Cardiac muscle cell (in vitro differentiated cells and primary cell): ENCODE measurements at regions not wholly inside any gene's neighbourhood (a gene's known extent, or its start where the extent isn't known, plus 50 kb on each side); places are given as distances from the start of the nearest gene placed in this dataset.

Experiments
- DNase-seq, 2 donors: peaks; one replicate each; pipeline versions ENCODE4 v3.0.0 to v3.0.0-alpha.2; 2010 to 2017; ENCODE audit warnings: low read depth in 1 of 2, low spot score in 1 of 2
- H3K27ac ChIP-seq: fragments of 200-600 bp; sonication (generic); 2 replicates; pipeline ENCODE4 v1.5.1; 2016
- H3K27me3 ChIP-seq: fragments of 200-600 bp; sonication (generic); 2 replicates; pipeline ENCODE4 v1.6.0; 2016; ENCODE audit warnings: control low read depth
- H3K36me3 ChIP-seq: fragments of 200-600 bp; sonication (generic); 2 replicates; pipeline ENCODE4 v1.5.1; 2016; ENCODE audit warnings: control low read depth
- H3K4me1 ChIP-seq: fragments of 200-600 bp; sonication (generic); 2 replicates; pipeline ENCODE4 v1.8.1; 2017; ENCODE audit warnings: low read depth, mild to moderate bottlenecking, mixed run types
- H3K4me3 ChIP-seq: fragments of 200-600 bp; sonication (generic); 2 replicates; pipeline ENCODE4 v1.5.1; 2016; ENCODE audit warnings: mild to moderate bottlenecking
- H3K9me3 ChIP-seq: fragments of 200-600 bp; sonication (generic); 2 replicates; pipeline ENCODE4 v1.5.1; 2017; ENCODE audit warnings: low read depth, mild to moderate bottlenecking, control low read depth
- TF ChIP-seq, protein P1 (sequence below): IDR thresholded peaks from 2 replicates; pipeline ENCODE4 v1.5.1; 2012; ENCODE audit warnings: low read depth, mild to moderate bottlenecking, low read length

DNA sequence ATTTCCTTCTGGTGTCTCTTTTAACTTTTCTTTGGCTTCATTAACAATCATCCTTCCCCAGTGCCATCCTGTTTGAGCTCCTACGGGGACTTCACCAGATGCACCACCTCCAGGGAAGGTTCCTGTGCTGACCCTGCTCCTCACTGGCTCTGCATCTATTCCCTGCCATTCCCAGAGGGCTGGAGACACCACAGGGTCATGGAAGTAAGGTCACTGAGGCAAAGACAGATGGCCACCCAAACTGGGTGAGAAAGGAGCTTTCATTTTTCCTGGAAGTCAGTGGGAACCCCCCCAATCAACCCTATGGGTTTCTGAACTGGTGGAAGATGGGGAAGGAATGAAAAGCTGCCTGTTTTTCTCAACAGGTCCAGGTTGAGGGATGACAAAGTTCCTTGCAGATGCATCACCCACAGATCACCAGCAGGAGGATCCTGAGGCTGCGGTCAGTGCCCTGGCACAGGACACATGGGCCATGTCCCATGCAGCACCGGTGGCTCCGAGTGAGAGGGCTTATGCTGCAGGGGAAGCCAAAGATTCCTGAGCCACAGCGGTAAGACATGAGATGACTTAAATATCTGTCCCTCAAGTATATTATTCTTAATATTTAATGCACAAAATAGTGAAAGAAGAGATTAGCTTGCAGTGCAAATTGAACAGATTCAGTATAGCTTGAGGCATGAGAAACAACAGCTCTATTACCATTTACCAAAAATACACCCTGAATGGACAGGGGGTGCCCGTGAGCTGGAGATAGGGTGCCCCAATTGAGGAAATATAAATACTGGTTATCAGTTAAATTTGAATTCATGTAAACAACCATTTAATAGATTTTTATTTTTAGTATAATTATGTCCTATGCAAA, 73.0 kb upstream of the VPREB1 start:
- H3K36me3 ChIP-seq: no peaks in the 10 kb centered on the region
- TF ChIP-seq, protein P1, sequence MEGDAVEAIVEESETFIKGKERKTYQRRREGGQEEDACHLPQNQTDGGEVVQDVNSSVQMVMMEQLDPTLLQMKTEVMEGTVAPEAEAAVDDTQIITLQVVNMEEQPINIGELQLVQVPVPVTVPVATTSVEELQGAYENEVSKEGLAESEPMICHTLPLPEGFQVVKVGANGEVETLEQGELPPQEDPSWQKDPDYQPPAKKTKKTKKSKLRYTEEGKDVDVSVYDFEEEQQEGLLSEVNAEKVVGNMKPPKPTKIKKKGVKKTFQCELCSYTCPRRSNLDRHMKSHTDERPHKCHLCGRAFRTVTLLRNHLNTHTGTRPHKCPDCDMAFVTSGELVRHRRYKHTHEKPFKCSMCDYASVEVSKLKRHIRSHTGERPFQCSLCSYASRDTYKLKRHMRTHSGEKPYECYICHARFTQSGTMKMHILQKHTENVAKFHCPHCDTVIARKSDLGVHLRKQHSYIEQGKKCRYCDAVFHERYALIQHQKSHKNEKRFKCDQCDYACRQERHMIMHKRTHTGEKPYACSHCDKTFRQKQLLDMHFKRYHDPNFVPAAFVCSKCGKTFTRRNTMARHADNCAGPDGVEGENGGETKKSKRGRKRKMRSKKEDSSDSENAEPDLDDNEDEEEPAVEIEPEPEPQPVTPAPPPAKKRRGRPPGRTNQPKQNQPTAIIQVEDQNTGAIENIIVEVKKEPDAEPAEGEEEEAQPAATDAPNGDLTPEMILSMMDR: peak; percentile 39
- peak in 1 of 2 donors; percentile 5 for DNase-seq

GRCh38 chr22:22169923-22170322, 74.7 kb upstream of the VPREB1 start:
- H3K36me3 ChIP-seq: no peaks in the 10 kb centered on the region
- no peak overlapping the region for H3K27ac ChIP-seq
- peaks cover 66% of the 10 kb centered on the region for H3K27me3 ChIP-seq
- no peaks in the 10 kb centered on the region for H3K4me1 ChIP-seq
- H3K9me3 ChIP-seq: no peaks in the 10 kb centered on the region
- no peak for DNase-seq
- H3K4me3 ChIP-seq: no peak overlapping the region
- TF ChIP-seq, protein P1: no peak

More for the DNA sequence above, 73.0 kb upstream of the VPREB1 start:
- H3K9me3 ChIP-seq: no peaks in the 10 kb centered on the region
- no peaks in the 10 kb centered on the region for H3K4me1 ChIP-seq
- H3K27me3 ChIP-seq: peaks cover 57% of the 10 kb centered on the region
- H3K27ac ChIP-seq: no peak overlapping the region
- H3K4me3 ChIP-seq: no peak overlapping the region

- Histone ChIP-seq H3K4me3 (no peak overlapping the region), H3K27ac (no peak overlapping the region), H3K9me3 (no peaks in the 10 kb centered on the region), H3K4me1 (no peaks in the 10 kb centered on the region), H3K36me3 (no peaks in the 10 kb centered on the region), H3K27me3 (peaks cover 73% of the 10 kb centered on the region)
- DNase-seq: no peak
- TF ChIP-seq, protein P1: no peak
Measured at GRCh38 chr22:22168941-22169867, 75.4 kb upstream of the VPREB1 start.

GRCh38 chr22:22168190-22168940, 76.2 kb upstream of the VPREB1 start:
- H3K4me1 ChIP-seq: no peaks in the 10 kb centered on the region
- peak in 1 of 2 donors; percentile 38 for DNase-seq
- H3K36me3 ChIP-seq: no peaks in the 10 kb centered on the region
- TF ChIP-seq, protein P1: no peak
- H3K9me3 ChIP-seq: no peaks in the 10 kb centered on the region
- no peak overlapping the region for H3K4me3 ChIP-seq
- H3K27me3 ChIP-seq: peaks cover 82% of the 10 kb centered on the region
- no peak overlapping the region for H3K27ac ChIP-seq

DNA sequence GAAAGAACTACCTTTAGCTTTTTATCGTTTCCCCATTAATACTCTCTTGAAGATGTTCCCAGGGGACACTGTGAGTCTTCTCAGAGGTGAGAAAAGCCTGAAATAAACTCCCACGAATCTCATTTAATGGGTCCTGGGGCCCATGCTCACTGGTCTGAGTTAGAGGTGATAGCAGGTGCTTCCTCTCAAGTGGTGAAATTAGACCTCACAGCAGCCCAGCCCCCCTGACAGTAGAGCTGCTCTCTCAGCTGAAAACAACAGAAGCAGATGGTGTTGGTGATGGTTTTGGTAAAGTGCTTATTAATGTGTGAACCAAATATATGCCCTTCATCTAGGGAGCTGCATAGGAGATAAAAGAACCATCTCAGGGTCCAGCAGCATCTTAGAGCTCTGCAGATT, 76.8 kb upstream of the VPREB1 start:
- no peaks in the 10 kb centered on the region for H3K9me3 ChIP-seq
- peaks cover 87% of the 10 kb centered on the region for H3K27me3 ChIP-seq
- no peak overlapping the region for H3K4me3 ChIP-seq
- no peak overlapping the region for H3K27ac ChIP-seq
- H3K4me1 ChIP-seq: no peaks in the 10 kb centered on the region
- no peak for DNase-seq
- TF ChIP-seq, protein P1: no peak
- H3K36me3 ChIP-seq: no peaks in the 10 kb centered on the region
